GM21381 (cell line): ENCODE measurements at regions not wholly inside any gene's neighbourhood (a gene's known extent, or its start where the extent isn't known, plus 50 kb on each side); places are given as distances from the start of the nearest gene placed in this dataset.

Experiments used
- ATAC-seq: cut with Tn5 transposase; IDR thresholded peaks from one replicate; pipeline ENCODE4 v1.9.1; 2021; ENCODE audit warnings: mild to moderate bottlenecking, moderate library complexity; ENCODE audit not compliant: unreplicated experiment

GRCh38 chr20:53706466-53707370 lies 113.1 kb upstream of the ZNF217 start:
- ATAC-seq = peak; percentile 37

GRCh38 chr20:53706008-53706465 lies 112.4 kb upstream of the ZNF217 start:
- no peak for ATAC-seq

GRCh38 chr20:53702617-53703016 lies 109.0 kb upstream of the ZNF217 start:
- ATAC-seq = no peak

GRCh38 chr20:53699906-53700305 lies 106.3 kb upstream of the ZNF217 start:
- ATAC-seq = no peak

GRCh38 chr20:53699085-53699674 lies 105.5 kb upstream of the ZNF217 start:
- no peak for ATAC-seq

GRCh38 chr20:53698371-53698978 lies 104.8 kb upstream of the ZNF217 start:
- no peak for ATAC-seq

- ATAC-seq = no peak
These were observed 102.3 kb upstream of the ZNF217 start for GRCh38 chr20:53695797-53696527.

- peak; percentile 55 for ATAC-seq
These were observed 99.7 kb upstream of the ZNF217 start for GRCh38 chr20:53693262-53693871.

GRCh38 chr20:53692465-53693067 lies 98.9 kb upstream of the ZNF217 start:
- ATAC-seq = no peak

- ATAC-seq = no peak
These were observed 98.2 kb upstream of the ZNF217 start for GRCh38 chr20:53691811-53692192.

GRCh38 chr20:53691060-53691810 lies 97.6 kb upstream of the ZNF217 start:
- ATAC-seq = no peak

- no peak for ATAC-seq
These were observed 94.4 kb upstream of the ZNF217 start for GRCh38 chr20:53688085-53688484.

- no peak for ATAC-seq
These were observed 91.5 kb upstream of the ZNF217 start for GRCh38 chr20:53685070-53685595.

GRCh38 chr20:53683506-53683905 lies 89.9 kb upstream of the ZNF217 start:
- ATAC-seq = no peak

- no peak for ATAC-seq
These were observed 87.9 kb upstream of the ZNF217 start for GRCh38 chr20:53681352-53682212.

- ATAC-seq = no peak
These were observed 86.1 kb upstream of the ZNF217 start for GRCh38 chr20:53679597-53680309.

- no peak for ATAC-seq
These were observed 85.5 kb upstream of the ZNF217 start for GRCh38 chr20:53678990-53679596.
